Loucy (cell line): ENCODE measurements at regions not wholly inside any gene's neighbourhood (a gene's known extent, or its start where the extent isn't known, plus 50 kb on each side); places are given as distances from the start of the nearest gene placed in this dataset.

Experiments
- H2AFZ ChIP-seq: fragments of 200-600 bp; sonication (generic); 2 replicates; pipeline ENCODE4 v1.6.0; 2016; ENCODE audit warnings: antibody characterized with exemption, mild to moderate bottlenecking, low read length, moderate library complexity
- H3F3A ChIP-seq: fragments of 200-600 bp; 2 replicates; pipeline ENCODE4 v1.6.0; 2016; ENCODE audit warnings: antibody characterized with exemption, low read depth, mild to moderate bottlenecking
- H3K27me3 ChIP-seq: fragments of 200-600 bp; sonication (generic); 2 replicates; pipeline ENCODE4 v1.6.1; 2014; ENCODE audit warnings: low read length, mild to moderate bottlenecking; ENCODE audit not compliant: insufficient read depth, poor library complexity, severe bottlenecking
- H3K36me3 ChIP-seq: fragments of 200-600 bp; sonication (generic); 2 replicates; pipeline ENCODE4 v1.6.1; 2016; ENCODE audit warnings: low read length; ENCODE audit not compliant: insufficient read depth
- H3K4me1 ChIP-seq: fragments of 200-600 bp; sonication (generic); 2 replicates; pipeline ENCODE4 v1.5.1; 2014; ENCODE audit warnings: low read length, mild to moderate bottlenecking; ENCODE audit not compliant: insufficient read depth, poor library complexity, severe bottlenecking
- H3K4me2 ChIP-seq: fragments of 200-600 bp; sonication (generic); 2 replicates; pipeline ENCODE4 v1.6.0; 2014; ENCODE audit warnings: antibody characterized with exemption, low read length, low read depth, mild to moderate bottlenecking; ENCODE audit not compliant: poor library complexity, severe bottlenecking
- H3K4me3 ChIP-seq: fragments of 200-600 bp; sonication (generic); 2 replicates; pipeline ENCODE4 v1.5.1; 2014; ENCODE audit warnings: low read length, mild to moderate bottlenecking, mixed read lengths; ENCODE audit not compliant: poor library complexity, severe bottlenecking
- H3K79me2 ChIP-seq: fragments of 200-600 bp; sonication (generic); 2 replicates; pipeline ENCODE4 v1.6.1; 2014; ENCODE audit warnings: low read length; ENCODE audit not compliant: insufficient read depth
- H3K9ac ChIP-seq: fragments of 200-600 bp; sonication (generic); 2 replicates; pipeline ENCODE4 v1.6.0; 2014; ENCODE audit warnings: mild to moderate bottlenecking, low read depth, low read length, moderate library complexity; ENCODE audit not compliant: poor library complexity, severe bottlenecking
- H3K9me2 ChIP-seq: fragments of 200-600 bp; sonication (generic); replicated peaks from 2 replicates; pipeline ENCODE4 v1.6.1; 2016; ENCODE audit warnings: low read depth, low read length, mixed read lengths
- H3K9me3 ChIP-seq: fragments of 200-600 bp; sonication (generic); 2 replicates; pipeline ENCODE4 v1.6.1; 2014; ENCODE audit warnings: mild to moderate bottlenecking, antibody characterized with exemption, low read length, low read depth; ENCODE audit not compliant: insufficient read depth
- H4K20me1 ChIP-seq: fragments of 200-600 bp; sonication (generic); 2 replicates; pipeline ENCODE4 v1.6.0; 2014; ENCODE audit warnings: antibody characterized with exemption, low read length, mild to moderate bottlenecking; ENCODE audit not compliant: insufficient read depth, poor library complexity, severe bottlenecking
- CTCF ChIP-seq: fragments of 200-600 bp; sonication (generic); conservative IDR thresholded peaks from 2 replicates; pipeline ENCODE4 v1.5.1; 2014; ENCODE audit warnings: mild to moderate bottlenecking, antibody characterized with exemption, low read length
- EZH2phosphoT487 ChIP-seq: fragments of 200-600 bp; IDR thresholded peaks from 2 replicates; pipeline ENCODE4 v1.6.1; 2018; ENCODE audit warnings: antibody characterized with exemption, mild to moderate bottlenecking, moderate library complexity, borderline replicate concordance

GRCh38 chr9:11148189-11148588 lies 535.4 kb upstream of the PTPRD start:
- H3K9me3 ChIP-seq, result no peaks in the 10 kb centered on the region
- TF ChIP-seq CTCF, result no peak
- TF ChIP-seq EZH2phosphoT487, result no peak
- no peaks in the 10 kb centered on the region for H3K36me3 ChIP-seq
- no peak overlapping the region for H3K9ac ChIP-seq
- H3K9me2 ChIP-seq, result no peaks in the 10 kb centered on the region
- no peak overlapping the region for H3K4me3 ChIP-seq
- no peaks in the 10 kb centered on the region for H3K79me2 ChIP-seq
- no peak overlapping the region for H3K4me2 ChIP-seq
- no peaks in the 10 kb centered on the region for H3K4me1 ChIP-seq
- no peaks in the 10 kb centered on the region for H4K20me1 ChIP-seq
- no peaks in the 10 kb centered on the region for H3K27me3 ChIP-seq
- H3F3A ChIP-seq, result no peaks in the 10 kb centered on the region
- no peak overlapping the region for H2AFZ ChIP-seq

DNA sequence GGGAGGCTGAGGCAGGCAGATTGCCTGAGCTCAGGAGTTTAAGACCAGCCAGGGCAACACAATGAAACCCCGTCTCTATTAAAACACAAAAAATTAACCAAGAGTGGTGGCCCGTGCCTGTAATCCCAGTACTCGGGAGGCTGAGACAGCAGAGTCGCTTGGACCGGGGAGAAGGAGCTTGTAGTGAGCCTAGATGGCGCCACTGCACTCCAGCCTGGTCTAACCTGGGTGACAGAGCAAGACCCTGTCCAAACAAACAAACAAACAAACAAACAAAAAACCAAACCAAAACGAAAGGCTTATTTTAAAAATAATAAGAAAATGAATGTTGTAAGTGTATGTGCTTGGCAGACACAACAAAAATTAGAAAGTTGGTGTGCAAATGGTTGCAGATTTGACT lies 536.3 kb upstream of the PTPRD start:
- no peak overlapping the region for H3K9ac ChIP-seq
- H3K27me3 ChIP-seq, result no peaks in the 10 kb centered on the region
- no peaks in the 10 kb centered on the region for H3K9me2 ChIP-seq
- no peaks in the 10 kb centered on the region for H3K79me2 ChIP-seq
- H3K4me3 ChIP-seq, result no peak overlapping the region
- H3K9me3 ChIP-seq, result no peaks in the 10 kb centered on the region
- H3F3A ChIP-seq, result no peaks in the 10 kb centered on the region
- H4K20me1 ChIP-seq, result no peaks in the 10 kb centered on the region
- H3K4me2 ChIP-seq, result no peak overlapping the region
- peak; percentile 36; the same call in 1 of the 2 replicates for TF ChIP-seq CTCF
- TF ChIP-seq EZH2phosphoT487, result no peak
- no peak overlapping the region for H2AFZ ChIP-seq
- no peaks in the 10 kb centered on the region for H3K36me3 ChIP-seq
- H3K4me1 ChIP-seq, result no peaks in the 10 kb centered on the region

GRCh38 chr9:11158063-11158462 lies 545.3 kb upstream of the PTPRD start:
- no peak for TF ChIP-seq CTCF
- TF ChIP-seq EZH2phosphoT487, result no peak
- Histone ChIP-seq H3K9ac (no peak overlapping the region), H3K4me1 (no peaks in the 10 kb centered on the region), H2AFZ (no peak overlapping the region), H3K4me3 (no peak overlapping the region), H3F3A (no peaks in the 10 kb centered on the region), H3K79me2 (no peaks in the 10 kb centered on the region), H3K9me2 (no peaks in the 10 kb centered on the region), H3K9me3 (no peaks in the 10 kb centered on the region; the same call in 1 of the 2 replicates), H3K4me2 (no peak overlapping the region), H3K27me3 (no peaks in the 10 kb centered on the region), H4K20me1 (no peaks in the 10 kb centered on the region), H3K36me3 (no peaks in the 10 kb centered on the region)
